ENCODE measurements at regions not wholly inside any gene's neighbourhood (a gene's known extent, or its start where the extent isn't known, plus 50 kb on each side); places are given as distances from the start of the nearest gene placed in this dataset.
A peak's percentile ranks its signal among the peaks of the same experiment; 100 is the strongest.

GRCh38 chr3:72289692-72290071 lies 504.7 kb upstream of the PROK2 start:
- no peaks in the 10 kb centered on the region for H3K36me3 Mint-ChIP-seq
- TF ChIP-seq CTCF (IDR thresholded peaks at IDR 0.05), result no peak
- no peaks in the 10 kb centered on the region for H3K9me3 Mint-ChIP-seq
- peaks cover 17 to 28% of the 10 kb centered on the region in 2 donors for H3K27me3 Mint-ChIP-seq (ENCODE audit: low read depth in 2 of 2)
- no peak for DNase-seq
- 78% methylated on average over 4 of the region's 4 CpGs for whole genome bisulfite sequencing (ENCODE audit: insufficient coverage)
- Histone ChIP-seq H3K4me3 (ENCODE audit: low read length) (no peak overlapping the region), H3K27ac (ENCODE audit: low read length) (no peak overlapping the region), H3K4me1 (ENCODE audit: control insufficient read depth, insufficient read depth, low read length) (peaks cover 16% of the 10 kb centered on the region), H3K27me3 (ENCODE audit: control insufficient read depth, insufficient read depth, low read length) (no peaks in the 10 kb centered on the region), H3K36me3 (ENCODE audit: control insufficient read depth, insufficient read depth, low read length) (no peaks in the 10 kb centered on the region), H3K9me3 (ENCODE audit: control insufficient read depth, insufficient read depth, low read length) (no peaks in the 10 kb centered on the region)
- peak overlapping the region; percentile 86 for H3K4me3 Mint-ChIP-seq
- H3K27ac Mint-ChIP-seq, result peak overlapping the region in 1 of 2 donors; percentile 57
- peak in 1 of 3 donors; percentile 13 for ATAC-seq
- intact Hi-C loops (cut with micrococcal nuclease), result no loop called here
- peaks cover 11 to 16% of the 10 kb centered on the region in 2 donors for H3K4me1 Mint-ChIP-seq

DNA sequence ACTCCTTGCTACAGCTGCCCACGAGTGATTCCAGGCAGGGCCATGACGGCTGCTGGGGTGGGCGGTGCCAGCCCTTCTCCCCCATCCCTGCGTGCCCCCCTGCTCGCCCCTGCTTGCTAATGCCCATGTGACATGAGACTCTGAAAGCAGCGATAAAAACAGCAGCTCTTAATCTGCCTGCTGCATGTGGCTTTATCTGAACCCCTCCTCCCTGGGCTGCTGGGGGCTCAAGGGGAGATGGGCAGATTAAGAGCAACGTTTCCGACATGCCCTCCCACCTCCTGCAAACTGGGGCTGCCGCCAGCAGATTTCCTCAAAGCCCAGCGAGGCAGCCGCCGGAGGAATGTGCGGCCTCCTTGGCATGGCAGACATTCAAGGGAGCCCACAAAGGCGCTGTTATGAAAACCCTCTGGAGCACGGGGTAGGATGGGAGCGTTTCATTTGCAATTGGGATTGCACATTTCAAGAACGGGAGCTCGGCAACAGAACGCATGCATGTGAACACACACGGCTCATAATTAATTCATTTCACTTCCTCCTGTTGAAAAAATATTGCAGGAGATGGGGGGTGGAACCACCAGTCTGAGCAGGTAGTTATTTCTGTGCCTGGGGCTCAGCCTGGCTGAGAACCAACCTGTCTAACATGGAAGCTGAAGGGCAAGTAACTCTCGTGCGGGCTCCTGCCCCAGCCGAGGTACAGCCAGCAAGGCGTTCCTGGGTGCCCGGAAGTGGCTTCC lies 504.2 kb upstream of the PROK2 start:
- H3K27me3 Mint-ChIP-seq (ENCODE audit: low read depth in 2 of 2), result peaks cover 17 to 28% of the 10 kb centered on the region in 2 donors
- peak overlapping the region; percentile 86 for H3K4me3 Mint-ChIP-seq
- no peaks in the 10 kb centered on the region for H3K9me3 Mint-ChIP-seq
- TF ChIP-seq CTCF (IDR thresholded peaks at IDR 0.05), result no peak
- H3K4me3 ChIP-seq (ENCODE audit: low read length), result peak overlapping the region; percentile 31
- no peaks in the 10 kb centered on the region for H3K9me3 ChIP-seq (ENCODE audit: control insufficient read depth, insufficient read depth, low read length)
- H3K4me1 Mint-ChIP-seq, result peaks cover 11 to 16% of the 10 kb centered on the region in 2 donors
- ATAC-seq, result peak; percentile 21 to 77 (median 60)
- no peaks in the 10 kb centered on the region for H3K27me3 ChIP-seq (ENCODE audit: control insufficient read depth, insufficient read depth, low read length)
- intact Hi-C loops (cut with micrococcal nuclease), result no loop called here
- peak overlapping the region in 1 of 2 donors; percentile 57 for H3K27ac Mint-ChIP-seq
- peaks cover 16% of the 10 kb centered on the region for H3K4me1 ChIP-seq (ENCODE audit: control insufficient read depth, insufficient read depth, low read length)
- no peaks in the 10 kb centered on the region for H3K36me3 ChIP-seq (ENCODE audit: control insufficient read depth, insufficient read depth, low read length)
- no peak overlapping the region for H3K27ac ChIP-seq (ENCODE audit: low read length)
- WGBS (ENCODE audit: insufficient coverage), result 6% methylated on average over 25 of the region's 25 CpGs
- peak in 1 of 2 donors; percentile 21 for DNase-seq
- no peaks in the 10 kb centered on the region for H3K36me3 Mint-ChIP-seq

DNA sequence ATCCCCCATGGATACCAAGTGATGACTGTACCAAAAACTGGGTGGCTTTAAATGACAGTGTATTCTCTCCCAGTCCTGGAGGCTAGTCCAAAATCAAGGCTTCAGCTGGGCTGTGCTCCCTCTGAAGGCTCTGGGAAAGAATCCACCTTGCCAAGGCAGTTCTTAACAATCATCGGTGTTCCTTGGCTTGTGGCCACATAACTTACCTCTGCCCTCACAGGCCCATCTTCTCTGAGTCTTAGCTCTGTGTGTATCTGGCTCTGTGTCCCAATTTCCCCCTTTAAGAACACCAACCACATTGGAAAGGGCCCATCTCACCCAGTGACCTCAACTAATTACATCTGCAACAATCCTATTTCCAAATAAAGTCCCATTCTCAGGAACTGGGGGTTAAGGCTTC lies 503.0 kb upstream of the PROK2 start:
- peaks cover under 1% of the 10 kb centered on the region for H3K9me3 ChIP-seq (ENCODE audit: control insufficient read depth, insufficient read depth, low read length)
- H3K27ac ChIP-seq (ENCODE audit: low read length), result no peak overlapping the region
- H3K4me3 ChIP-seq (ENCODE audit: low read length), result no peak overlapping the region
- Mint-ChIP-seq H3K36me3 (no peaks in the 10 kb centered on the region), H3K27me3 (ENCODE audit: low read depth in 2 of 2) (peaks cover 17 to 28% of the 10 kb centered on the region in 2 donors), H3K4me3 (no peak overlapping the region), H3K27ac (no peak overlapping the region), H3K4me1 (peaks cover 11 to 16% of the 10 kb centered on the region in 2 donors), H3K9me3 (peaks cover 0 to 5% of the 10 kb centered on the region in 2 donors)
- no peaks in the 10 kb centered on the region for H3K36me3 ChIP-seq (ENCODE audit: control insufficient read depth, insufficient read depth, low read length)
- 76% methylated on average over 1 of the region's 1 CpG for WGBS (ENCODE audit: insufficient coverage)
- no peak for TF ChIP-seq CTCF (IDR thresholded peaks at IDR 0.05)
- no peak for ATAC-seq
- no peak for DNase-seq
- no peaks in the 10 kb centered on the region for H3K27me3 ChIP-seq (ENCODE audit: control insufficient read depth, insufficient read depth, low read length)
- H3K4me1 ChIP-seq (ENCODE audit: control insufficient read depth, insufficient read depth, low read length), result peaks cover 16% of the 10 kb centered on the region
- intact Hi-C loops (cut with micrococcal nuclease), result no loop called here

DNA sequence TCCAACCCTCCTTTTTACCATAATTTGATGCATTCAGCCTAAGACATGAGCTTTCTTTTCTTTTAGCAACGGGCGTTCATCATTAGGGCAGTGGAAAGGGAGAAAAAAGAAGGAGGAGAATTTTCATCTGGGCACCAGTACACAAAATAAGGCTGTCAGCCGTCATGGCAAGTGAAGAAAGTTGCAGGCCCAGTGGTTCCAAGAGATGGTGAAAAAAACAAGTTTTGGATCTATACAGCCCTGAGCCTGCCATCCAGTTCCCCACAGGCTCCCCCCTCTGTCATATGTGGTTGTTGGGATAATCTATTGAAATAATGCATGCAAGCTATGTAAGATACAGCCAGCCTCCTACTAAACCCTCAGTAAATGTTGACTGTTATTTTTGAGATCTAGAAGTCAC lies 500.6 kb upstream of the PROK2 start:
- peaks cover 0 to 6% of the 10 kb centered on the region in 2 donors for H3K9me3 Mint-ChIP-seq
- H3K36me3 Mint-ChIP-seq, result no peaks in the 10 kb centered on the region
- H3K9me3 ChIP-seq (ENCODE audit: control insufficient read depth, insufficient read depth, low read length), result peaks cover 7% of the 10 kb centered on the region
- peaks cover 11 to 16% of the 10 kb centered on the region in 2 donors for H3K4me1 Mint-ChIP-seq
- 98% methylated on average over 3 of the region's 3 CpGs for WGBS (ENCODE audit: insufficient coverage)
- TF ChIP-seq CTCF (IDR thresholded peaks at IDR 0.05), result no peak
- H3K4me3 ChIP-seq (ENCODE audit: low read length), result no peak overlapping the region
- H3K4me1 ChIP-seq (ENCODE audit: control insufficient read depth, insufficient read depth, low read length), result peaks cover 16% of the 10 kb centered on the region
- H3K27ac Mint-ChIP-seq, result no peak overlapping the region
- no peak overlapping the region for H3K27ac ChIP-seq (ENCODE audit: low read length)
- ATAC-seq (no peak), DNase-seq (no peak)
- H3K27me3 Mint-ChIP-seq (ENCODE audit: low read depth in 2 of 2), result peaks cover 18 to 21% of the 10 kb centered on the region in 2 donors
- H3K27me3 ChIP-seq (ENCODE audit: control insufficient read depth, insufficient read depth, low read length), result no peaks in the 10 kb centered on the region
- no peak overlapping the region for H3K4me3 Mint-ChIP-seq
- no peaks in the 10 kb centered on the region for H3K36me3 ChIP-seq (ENCODE audit: control insufficient read depth, insufficient read depth, low read length)
- intact Hi-C loops (cut with micrococcal nuclease), result no loop called here
